Hepatocyte (in vitro differentiated cells): ENCODE measurements at regions not wholly inside any gene's neighbourhood (a gene's known extent, or its start where the extent isn't known, plus 50 kb on each side); places are given as distances from the start of the nearest gene placed in this dataset.

Experiments
- EZH2phosphoT487 ChIP-seq: fragments of 200-600 bp; sonication (generic); IDR thresholded peaks from one replicate; pipeline ENCODE4 v1.6.1; 2018; ENCODE audit warnings: antibody characterized with exemption, mild to moderate bottlenecking, low read depth, moderate library complexity; ENCODE audit not compliant: unreplicated experiment, severe bottlenecking
- TF ChIP-seq, protein P1 (sequence below): fragments of 200-600 bp; sonication (generic); IDR thresholded peaks from 2 replicates; pipeline ENCODE4 v1.5.1; 2016; ENCODE audit warnings: antibody characterized with exemption, mild to moderate bottlenecking; ENCODE audit not compliant: poor library complexity

GRCh38 chr2:22110244-22110651 lies 986.5 kb downstream of the TDRD15 start:
- TF ChIP-seq, protein P1, sequence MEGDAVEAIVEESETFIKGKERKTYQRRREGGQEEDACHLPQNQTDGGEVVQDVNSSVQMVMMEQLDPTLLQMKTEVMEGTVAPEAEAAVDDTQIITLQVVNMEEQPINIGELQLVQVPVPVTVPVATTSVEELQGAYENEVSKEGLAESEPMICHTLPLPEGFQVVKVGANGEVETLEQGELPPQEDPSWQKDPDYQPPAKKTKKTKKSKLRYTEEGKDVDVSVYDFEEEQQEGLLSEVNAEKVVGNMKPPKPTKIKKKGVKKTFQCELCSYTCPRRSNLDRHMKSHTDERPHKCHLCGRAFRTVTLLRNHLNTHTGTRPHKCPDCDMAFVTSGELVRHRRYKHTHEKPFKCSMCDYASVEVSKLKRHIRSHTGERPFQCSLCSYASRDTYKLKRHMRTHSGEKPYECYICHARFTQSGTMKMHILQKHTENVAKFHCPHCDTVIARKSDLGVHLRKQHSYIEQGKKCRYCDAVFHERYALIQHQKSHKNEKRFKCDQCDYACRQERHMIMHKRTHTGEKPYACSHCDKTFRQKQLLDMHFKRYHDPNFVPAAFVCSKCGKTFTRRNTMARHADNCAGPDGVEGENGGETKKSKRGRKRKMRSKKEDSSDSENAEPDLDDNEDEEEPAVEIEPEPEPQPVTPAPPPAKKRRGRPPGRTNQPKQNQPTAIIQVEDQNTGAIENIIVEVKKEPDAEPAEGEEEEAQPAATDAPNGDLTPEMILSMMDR = no peak
- no peak for TF ChIP-seq EZH2phosphoT487
